CD4-positive, alpha-beta T cell treated with Interleukin-17A for 1 hour (primary cell): ENCODE measurements at regions not wholly inside any gene's neighbourhood (a gene's known extent, or its start where the extent isn't known, plus 50 kb on each side); places are given as distances from the start of the nearest gene placed in this dataset.

Experiments
- DNase-seq: peaks from one replicate; pipeline ENCODE4 v3.0.0-alpha.2; 2020

- no peak for DNase-seq
Observed at GRCh38 chr3:178048768-178049167, 487.5 kb upstream of the KCNMB2 start.

GRCh38 chr3:178054471-178054870 lies 481.8 kb upstream of the KCNMB2 start:
- no peak for DNase-seq

DNA sequence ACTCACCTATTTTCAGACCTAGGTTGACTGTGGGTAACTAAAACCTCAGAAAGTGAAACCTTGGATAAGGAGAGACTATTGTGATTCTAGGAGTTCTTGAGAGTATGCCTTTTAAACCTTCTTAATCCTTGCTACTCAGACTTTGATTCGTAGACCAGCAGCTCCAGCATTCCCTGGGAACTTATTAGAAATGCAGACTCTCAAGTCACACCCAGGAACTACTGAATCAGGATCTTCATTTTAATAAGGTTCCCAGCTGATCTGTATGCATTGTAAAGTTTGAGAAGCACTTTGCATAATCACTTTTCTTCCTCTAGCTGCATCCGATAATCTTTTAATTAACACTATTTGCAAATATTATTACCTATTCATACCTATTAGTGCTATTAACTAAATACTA lies 480.3 kb upstream of the KCNMB2 start:
- no peak for DNase-seq

DNA sequence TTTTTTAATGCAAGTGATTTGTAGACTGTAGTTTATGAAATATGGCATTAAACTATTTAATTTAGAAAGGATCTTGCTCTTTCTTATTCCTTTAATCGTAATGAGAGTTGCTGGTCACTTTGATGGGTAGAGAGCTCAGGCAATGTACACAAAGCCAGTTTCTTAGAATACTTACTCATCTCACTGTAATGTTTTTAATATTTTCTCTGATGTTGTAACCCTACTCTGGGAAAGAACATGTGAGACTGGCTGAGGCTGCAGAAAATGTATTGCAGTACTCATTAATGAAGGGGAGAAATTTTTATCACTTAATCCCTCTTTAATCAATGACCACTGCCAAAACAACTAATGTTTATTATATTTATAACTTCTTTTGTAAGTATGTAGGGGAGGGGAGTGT lies 479.4 kb upstream of the KCNMB2 start:
- DNase-seq, result no peak

DNA sequence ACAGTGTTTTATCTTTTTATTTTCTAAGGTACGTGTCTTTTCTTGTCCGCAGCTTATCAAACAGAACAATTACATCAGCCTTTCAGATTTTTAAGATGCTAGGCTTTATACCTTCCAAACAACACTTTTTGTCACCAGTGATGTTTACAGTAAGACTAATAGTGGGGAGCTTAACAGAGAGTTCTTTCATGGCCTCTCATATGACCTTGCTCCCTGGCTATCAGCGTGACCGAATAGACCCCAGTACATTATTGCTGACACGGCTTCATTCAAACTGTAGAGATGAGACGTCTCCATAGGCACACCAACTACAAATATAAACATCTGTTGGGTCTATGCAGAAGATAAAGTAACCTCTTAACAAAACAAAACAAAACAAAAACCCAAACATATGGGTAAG lies 477.6 kb upstream of the KCNMB2 start:
- no peak for DNase-seq

- DNase-seq, result no peak
Observed at GRCh38 chr3:178059119-178059518, 477.1 kb upstream of the KCNMB2 start.

DNA sequence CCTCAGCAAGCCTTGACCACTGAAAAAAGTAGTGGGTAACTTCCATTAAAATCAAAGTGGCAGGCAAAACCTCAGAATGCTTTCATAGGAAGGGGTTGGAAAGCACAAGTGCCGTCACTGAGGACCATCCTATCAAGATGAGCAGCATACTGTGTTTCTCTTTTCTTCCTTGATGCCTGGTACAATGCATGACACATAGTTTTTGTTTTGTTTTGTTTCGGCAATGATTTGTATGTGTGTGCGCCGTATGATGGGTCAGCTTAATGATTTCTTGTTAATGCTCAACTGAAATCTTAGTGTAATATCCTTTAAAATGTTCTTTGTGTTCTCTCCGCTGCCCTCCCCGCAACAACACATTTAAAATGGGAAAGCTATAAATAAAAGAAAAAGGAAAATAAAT lies 476.4 kb upstream of the KCNMB2 start:
- DNase-seq, result no peak

GRCh38 chr3:178060407-178060806 lies 475.8 kb upstream of the KCNMB2 start:
- DNase-seq, result no peak

DNA sequence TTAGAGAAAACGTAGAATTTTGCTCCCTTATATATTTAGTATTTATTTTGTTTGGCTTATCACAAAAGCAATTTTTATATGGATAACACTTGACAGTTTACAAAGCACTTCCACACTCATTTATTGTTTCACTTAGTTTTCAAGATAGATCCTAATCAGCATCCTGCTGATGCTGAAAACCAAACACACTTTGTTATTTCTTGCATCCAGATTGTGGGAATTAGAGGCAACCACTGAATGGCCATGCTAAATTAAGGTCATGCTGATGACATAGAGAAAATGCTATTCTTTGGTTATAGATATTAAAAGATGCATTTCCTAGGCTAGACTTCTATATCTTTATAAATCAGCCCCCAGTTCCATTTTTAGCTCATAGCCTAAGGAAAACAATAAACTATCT lies 474.1 kb upstream of the KCNMB2 start:
- no peak for DNase-seq

DNA sequence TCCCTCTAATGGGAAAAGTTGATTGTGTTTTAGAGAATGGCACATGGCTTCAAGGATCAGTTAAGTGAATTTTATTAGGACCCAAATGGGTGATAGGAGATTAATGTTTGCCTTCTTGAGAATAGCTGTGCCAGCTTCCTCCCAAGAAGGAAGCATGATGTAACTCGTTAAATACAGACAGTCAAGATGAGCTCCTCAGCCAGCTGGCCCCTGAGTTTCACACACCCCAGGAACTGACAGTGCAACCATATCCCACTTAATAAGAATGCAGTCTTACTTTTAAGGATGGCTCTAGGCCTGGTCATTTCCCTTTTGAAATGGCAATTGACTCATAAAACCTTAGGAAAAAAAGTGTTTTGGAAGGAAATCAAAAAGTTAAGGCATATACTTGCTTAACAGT lies 472.8 kb upstream of the KCNMB2 start:
- DNase-seq, result no peak

GRCh38 chr3:178067721-178068120 lies 468.5 kb upstream of the KCNMB2 start:
- no peak for DNase-seq

- no peak for DNase-seq
Observed at GRCh38 chr3:178072391-178073305, 463.6 kb upstream of the KCNMB2 start.

DNA sequence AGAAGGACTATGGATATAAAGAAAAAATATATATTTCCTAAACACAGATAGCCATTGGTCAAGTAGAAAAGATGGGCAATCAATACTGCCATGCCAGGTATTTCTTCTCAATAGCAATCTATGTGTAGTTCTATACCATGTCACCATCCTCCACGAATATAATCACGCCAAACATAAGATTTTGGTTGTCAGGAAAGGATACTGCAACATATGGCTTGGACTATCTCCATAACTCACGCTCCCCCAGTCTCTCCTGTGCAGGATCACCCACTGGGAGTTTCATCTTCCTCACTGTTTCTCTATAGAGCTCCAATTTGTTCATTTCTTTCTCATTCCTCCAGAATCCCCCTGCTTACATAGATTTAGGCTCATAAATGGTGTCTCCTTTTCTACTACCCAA lies 462.9 kb upstream of the KCNMB2 start:
- DNase-seq, result no peak

DNA sequence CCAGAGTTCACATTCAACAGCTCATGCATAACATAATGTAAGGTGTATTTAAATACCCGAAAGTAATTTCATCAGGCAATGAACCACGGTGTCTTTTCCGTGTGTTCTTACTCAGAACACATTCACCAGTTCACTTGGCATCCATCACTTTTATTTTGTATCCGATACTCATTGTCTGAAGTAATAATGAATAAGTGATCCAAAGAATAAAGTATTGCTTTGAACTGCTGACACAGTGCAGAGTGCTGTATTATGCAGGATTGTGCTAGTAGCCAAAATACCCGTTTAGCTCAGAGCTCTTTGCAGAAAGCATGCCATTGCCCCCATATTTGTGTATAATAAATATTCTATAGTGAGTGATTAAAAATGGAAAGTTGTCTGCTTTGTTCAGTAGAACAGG lies 460.9 kb upstream of the KCNMB2 start:
- DNase-seq, result no peak

DNA sequence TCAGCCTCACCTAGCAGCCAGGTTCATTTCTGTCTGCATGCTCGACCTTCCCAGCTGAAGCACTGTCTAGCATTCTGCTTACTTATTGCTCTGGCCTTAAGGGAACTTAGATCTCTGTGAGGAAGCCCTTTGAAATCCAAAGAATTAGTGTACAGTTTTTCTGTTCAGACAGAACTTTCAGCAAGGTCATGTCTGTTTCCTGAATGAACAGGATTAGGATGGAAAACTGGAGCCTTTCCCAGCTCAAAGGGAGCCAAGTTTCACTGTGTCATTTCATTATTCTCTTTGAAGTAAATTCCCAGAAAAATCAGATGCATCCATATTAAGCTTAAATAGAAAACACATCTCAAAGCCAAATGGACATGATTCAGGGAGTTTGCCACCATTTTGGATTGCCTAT lies 457.3 kb upstream of the KCNMB2 start:
- DNase-seq, result no peak

GRCh38 chr3:178079966-178080365 lies 456.3 kb upstream of the KCNMB2 start:
- DNase-seq, result no peak

- DNase-seq, result no peak
Observed at GRCh38 chr3:178082326-178082906, 453.8 kb upstream of the KCNMB2 start.

DNA sequence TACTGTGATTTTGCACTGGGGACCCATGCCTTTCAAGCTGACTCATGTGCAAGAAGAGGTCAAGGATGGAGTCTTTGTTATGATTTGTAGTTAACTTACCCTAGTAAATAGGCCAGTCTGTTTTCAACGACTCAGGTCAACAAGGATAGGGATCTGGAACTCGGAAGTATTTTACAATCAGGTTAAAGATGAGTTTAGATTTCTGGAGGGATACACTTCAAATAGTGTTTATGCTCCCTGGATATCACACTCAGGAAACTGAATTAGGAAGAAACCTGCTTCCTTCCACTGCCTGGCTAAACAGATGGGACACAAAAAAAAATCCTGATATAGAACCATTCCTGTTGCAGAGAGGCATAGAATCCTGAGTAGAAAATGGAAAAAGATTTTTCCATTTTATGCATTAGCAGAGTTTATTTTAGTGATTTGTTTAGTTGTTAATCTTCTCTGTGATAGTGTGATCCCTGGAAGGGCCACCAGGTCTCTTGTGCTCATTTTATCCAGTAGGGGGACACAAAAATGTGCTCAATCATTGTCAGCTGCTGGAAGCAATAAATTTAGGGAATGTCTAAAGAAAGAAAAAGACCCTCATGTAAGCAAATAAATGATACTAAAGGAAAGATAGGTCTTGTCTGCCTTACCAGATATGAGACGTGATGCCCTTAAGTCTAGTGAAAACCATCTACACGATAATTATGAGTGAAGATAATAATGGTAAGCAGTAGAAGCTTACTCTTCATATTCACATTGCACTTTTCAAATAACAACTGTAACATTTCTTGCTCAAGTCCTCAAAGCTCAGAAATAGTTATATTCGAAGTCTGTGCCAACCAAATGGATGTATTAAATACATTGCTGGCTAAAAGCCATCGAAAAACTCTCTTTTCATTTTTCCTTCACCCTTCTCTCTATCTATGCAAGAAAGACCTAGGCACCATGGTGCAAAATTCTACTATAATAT lies 452.1 kb upstream of the KCNMB2 start:
- DNase-seq, result no peak

- DNase-seq, result peak; percentile 44
Observed at GRCh38 chr3:178084938-178085816, 451.1 kb upstream of the KCNMB2 start.

GRCh38 chr3:178085817-178086123 lies 450.5 kb upstream of the KCNMB2 start:
- DNase-seq, result no peak

- DNase-seq, result no peak
Observed at GRCh38 chr3:178086144-178086825, 450.0 kb upstream of the KCNMB2 start.

GRCh38 chr3:178087376-178087775 lies 448.9 kb upstream of the KCNMB2 start:
- DNase-seq, result no peak
